ENCODE measurements at regions not wholly inside any gene's neighbourhood (a gene's known extent, or its start where the extent isn't known, plus 50 kb on each side); places are given as distances from the start of the nearest gene placed in this dataset.

GRCh38 chr14:58814466-58814865 is 176.7 kb downstream of the DACT1 start:
- no peak for DNase-seq (ENCODE audit: low spot score)

GRCh38 chr14:58815161-58815701 is 177.5 kb downstream of the DACT1 start:
- DNase-seq (ENCODE audit: low spot score): no peak

- no peak for DNase-seq (ENCODE audit: low spot score)
Observed at GRCh38 chr14:58815794-58816193, 178.0 kb downstream of the DACT1 start.

GRCh38 chr14:58816416-58817115 is 178.8 kb downstream of the DACT1 start:
- no peak for DNase-seq (ENCODE audit: low spot score)

GRCh38 chr14:58817846-58818245 is 180.1 kb downstream of the DACT1 start:
- DNase-seq (ENCODE audit: low spot score): no peak

GRCh38 chr14:58820032-58820431 is 182.3 kb downstream of the DACT1 start:
- no peak for DNase-seq (ENCODE audit: low spot score)

- no peak for DNase-seq (ENCODE audit: low spot score)
Observed at GRCh38 chr14:58821421-58821820, 183.7 kb downstream of the DACT1 start.

GRCh38 chr14:58822856-58823255 is 185.1 kb downstream of the DACT1 start:
- DNase-seq (ENCODE audit: low spot score): no peak

GRCh38 chr14:58823312-58823711 is 185.6 kb downstream of the DACT1 start:
- DNase-seq (ENCODE audit: low spot score): no peak

- DNase-seq (ENCODE audit: low spot score): no peak
Observed at GRCh38 chr14:58824106-58824505, 186.3 kb downstream of the DACT1 start.

- no peak for DNase-seq (ENCODE audit: low spot score)
Observed at GRCh38 chr14:58824796-58825195, 187.0 kb downstream of the DACT1 start.

GRCh38 chr14:58825606-58826005 is 187.8 kb downstream of the DACT1 start:
- DNase-seq (ENCODE audit: low spot score): no peak

GRCh38 chr14:58826845-58827686 is 189.3 kb downstream of the DACT1 start:
- no peak for DNase-seq (ENCODE audit: low spot score)

GRCh38 chr14:58828298-58828697 is 190.5 kb downstream of the DACT1 start:
- no peak for DNase-seq (ENCODE audit: low spot score)

- no peak for DNase-seq (ENCODE audit: low spot score)
Observed at GRCh38 chr14:58829594-58829993, 191.8 kb downstream of the DACT1 start.

- no peak for DNase-seq (ENCODE audit: low spot score)
Observed at GRCh38 chr14:58830121-58830520, 192.4 kb downstream of the DACT1 start.

- peak; percentile 89 for DNase-seq (ENCODE audit: low spot score)
Observed at GRCh38 chr14:58832095-58832521, 194.3 kb downstream of the DACT1 start.

- DNase-seq (ENCODE audit: low spot score): no peak
Observed at GRCh38 chr14:58833634-58834378, 196.0 kb downstream of the DACT1 start.

- no peak for DNase-seq (ENCODE audit: low spot score)
Observed at GRCh38 chr14:58836303-58836974, 198.7 kb downstream of the DACT1 start.

- no peak for DNase-seq (ENCODE audit: low spot score)
Observed at GRCh38 chr14:58839233-58839632, 201.5 kb downstream of the DACT1 start.

GRCh38 chr14:58844544-58844943 is 206.8 kb downstream of the DACT1 start:
- no peak for DNase-seq (ENCODE audit: low spot score)
